NCI-H146 (cell line): ENCODE measurements at regions not wholly inside any gene's neighbourhood (a gene's known extent, or its start where the extent isn't known, plus 50 kb on each side); places are given as distances from the start of the nearest gene placed in this dataset.

Source experiments
- DNase-seq: peaks from one replicate; lab custom pipeline; 2025; lab: John Stamatoyannopoulos, UW

DNA sequence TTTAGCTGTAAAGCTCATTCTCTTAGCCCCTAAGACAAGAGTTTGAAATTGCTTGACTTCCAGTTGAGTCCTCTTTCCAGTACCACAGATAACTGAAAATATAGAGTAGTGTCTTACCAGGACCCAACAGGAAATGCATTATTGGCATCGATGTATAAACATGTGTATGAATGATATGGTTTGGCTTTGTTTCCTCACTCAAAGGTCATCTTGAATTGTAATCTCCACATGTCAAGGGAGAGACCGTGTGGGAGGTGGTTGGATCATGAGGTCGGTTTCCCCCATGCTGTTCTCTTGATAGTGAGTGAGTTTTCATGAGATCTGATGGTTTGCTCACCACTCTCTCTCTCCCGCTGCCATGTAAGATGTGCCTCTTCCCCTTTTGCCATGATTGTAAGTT, 745.0 kb downstream of the TMEM182 start:
- no peak for DNase-seq

DNA sequence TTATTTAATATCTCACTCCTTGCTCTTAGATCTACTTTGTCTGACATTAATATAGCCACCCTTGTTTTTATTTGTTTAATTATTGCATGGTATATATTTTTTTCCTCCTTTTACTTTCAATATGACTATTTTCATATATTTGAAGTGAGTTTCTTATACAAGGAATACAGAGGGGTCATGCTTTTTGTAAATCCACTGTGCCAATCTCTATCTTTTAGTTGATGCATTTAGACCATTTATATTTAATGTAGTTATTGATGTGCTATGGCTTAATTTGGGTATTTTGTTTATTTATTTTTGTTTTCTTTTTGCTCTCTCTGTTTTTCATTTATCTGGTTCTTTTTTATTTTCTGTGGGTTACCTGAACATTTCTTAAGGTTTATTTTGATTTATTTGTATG, 750.6 kb downstream of the TMEM182 start:
- DNase-seq, result no peak

DNA sequence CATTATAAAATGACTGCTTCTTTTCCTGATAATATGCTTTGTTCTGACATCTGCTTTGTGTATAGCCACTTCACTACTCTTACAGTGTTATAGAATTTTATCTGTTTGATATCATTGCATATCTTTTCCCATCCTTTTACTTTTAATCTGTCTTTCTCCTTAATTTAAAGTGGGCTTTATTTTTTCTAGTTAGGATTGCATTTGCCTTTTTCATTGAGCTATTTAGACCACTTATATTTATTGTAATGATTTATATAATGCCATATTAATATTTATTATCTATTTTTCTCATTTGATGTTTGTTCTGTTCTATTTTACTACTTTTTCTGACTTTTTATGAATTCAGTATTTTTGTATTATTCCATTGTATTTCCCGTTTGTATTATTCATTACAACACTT, 758.7 kb downstream of the TMEM182 start:
- no peak for DNase-seq

DNA sequence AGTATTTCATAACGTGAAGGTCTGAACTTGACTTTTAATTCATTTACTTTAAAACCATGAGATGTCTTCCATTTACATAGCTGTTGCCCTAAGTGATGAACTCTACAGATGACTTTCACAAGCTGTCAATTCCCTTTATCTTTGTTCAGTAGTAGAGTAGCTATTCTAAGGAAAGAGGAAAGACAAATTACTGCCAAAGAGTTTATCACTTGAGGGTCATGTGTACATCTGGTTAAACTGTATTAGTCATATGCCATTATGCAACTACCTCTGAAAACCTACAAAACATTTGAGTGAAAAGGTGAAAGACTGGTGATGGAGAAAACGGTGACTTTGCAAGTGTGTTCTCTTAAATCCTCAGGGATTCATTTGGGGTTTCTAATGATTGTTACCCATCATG, 763.9 kb downstream of the TMEM182 start:
- no peak for DNase-seq

DNA sequence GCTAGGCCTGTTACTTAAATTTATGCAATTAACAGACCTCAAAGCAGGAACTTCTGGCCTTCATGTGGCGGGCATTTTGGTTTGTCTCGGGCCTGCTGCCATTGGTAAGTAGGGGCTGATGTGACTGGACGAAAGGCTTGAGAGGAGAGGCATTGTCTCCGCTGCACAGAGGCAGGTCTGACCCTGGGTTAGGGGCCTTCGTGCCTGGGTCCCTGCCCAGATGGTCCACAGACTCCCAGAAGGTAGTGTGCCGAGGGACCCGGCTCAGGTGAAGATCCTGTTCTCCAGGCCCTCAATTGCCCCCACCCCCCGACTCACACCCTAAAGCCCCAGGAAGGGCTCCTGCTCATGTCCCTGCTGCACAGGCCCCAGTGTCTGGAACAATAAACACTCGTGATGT, 764.9 kb downstream of the TMEM182 start:
- DNase-seq, result no peak

DNA sequence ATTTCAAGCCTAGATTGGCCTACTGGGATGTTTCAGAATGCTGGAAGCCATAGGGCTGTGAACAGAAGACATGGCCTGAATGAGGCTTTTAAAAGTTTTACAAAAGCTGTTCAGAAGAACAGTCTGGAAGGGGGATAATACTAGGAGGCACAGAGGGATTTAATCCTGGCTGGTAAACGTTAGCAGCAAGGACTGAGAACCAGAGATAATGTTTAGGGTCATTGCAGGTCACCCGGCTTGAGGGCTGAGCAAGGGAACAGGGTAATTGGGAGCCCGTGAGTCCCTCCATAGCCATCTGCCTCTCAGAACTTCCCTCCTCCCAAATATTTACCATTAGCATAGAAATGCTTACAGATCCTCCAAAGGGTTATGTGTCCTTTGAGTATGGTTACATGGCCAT, 765.4 kb downstream of the TMEM182 start:
- DNase-seq, result no peak

DNA sequence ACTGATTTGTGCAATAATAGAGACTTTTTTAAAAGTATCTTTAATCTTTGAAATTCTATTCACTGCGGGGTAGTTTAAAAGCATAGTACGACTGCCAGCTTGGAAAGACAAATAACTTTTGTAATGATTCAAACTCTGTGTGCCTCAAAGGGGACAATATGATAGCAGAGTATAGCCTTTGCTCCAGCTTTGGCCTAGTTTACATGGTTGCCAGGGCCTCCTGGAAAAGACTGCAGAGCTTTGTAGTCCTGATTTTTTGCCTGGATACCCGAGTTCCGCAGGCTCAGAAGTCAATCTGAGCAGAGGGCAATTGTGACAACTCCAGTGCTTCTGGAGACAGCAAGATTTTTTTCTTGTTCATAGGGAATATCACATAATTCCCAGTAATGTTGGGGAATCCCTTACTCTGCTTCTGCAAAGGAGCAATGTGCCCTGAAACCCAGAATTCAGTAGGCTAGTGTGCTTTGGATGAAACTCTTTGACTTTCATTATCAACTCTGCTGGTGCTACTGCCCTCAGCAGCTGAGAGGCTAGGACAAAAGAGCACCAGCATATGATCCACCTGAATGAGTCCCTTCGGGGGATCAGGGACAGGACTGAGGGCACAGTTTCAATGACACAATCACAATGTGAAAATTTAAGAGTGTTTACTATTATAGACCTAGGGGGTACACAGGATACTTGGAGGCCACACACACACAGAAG, 768.1 kb downstream of the TMEM182 start:
- no peak for DNase-seq

DNA sequence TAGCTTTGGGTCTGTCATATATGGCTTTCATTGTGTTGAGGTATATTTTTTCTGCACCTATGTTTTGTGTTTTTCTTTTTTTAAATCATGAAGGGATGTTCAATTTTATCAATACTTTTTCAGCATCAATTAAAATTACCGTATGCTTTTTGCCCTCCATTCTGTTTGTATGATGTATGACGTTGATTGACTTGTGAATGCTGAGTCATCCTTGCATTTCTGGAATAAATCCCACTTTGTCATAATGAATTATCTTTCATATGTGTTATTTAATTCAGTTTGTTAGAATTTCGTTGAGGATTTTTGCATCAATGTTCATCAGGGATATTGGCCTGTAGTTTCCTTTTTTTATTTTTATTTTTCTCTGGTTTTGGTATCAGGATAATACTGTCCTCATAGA, 790.9 kb downstream of the TMEM182 start:
- no peak for DNase-seq

DNA sequence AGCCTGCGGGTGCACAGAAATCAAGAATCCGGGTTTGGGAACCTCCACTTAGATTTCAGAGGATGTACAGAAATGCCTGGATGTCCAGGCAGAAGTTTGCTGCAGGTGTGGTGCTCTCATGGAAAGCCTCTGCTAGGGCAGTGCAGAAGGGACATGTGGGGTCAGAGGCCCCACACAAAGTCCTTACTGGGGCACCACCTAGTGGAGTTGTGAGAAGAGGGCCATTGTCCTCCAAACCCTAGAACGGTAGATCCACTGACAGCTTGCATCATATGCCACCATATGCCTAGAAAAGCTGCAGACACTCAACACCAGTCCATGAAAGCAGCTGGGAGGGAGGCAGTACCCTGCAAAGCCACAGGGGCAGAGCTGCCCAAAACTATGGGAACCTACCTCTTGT, 833.0 kb downstream of the TMEM182 start:
- DNase-seq, result no peak

DNA sequence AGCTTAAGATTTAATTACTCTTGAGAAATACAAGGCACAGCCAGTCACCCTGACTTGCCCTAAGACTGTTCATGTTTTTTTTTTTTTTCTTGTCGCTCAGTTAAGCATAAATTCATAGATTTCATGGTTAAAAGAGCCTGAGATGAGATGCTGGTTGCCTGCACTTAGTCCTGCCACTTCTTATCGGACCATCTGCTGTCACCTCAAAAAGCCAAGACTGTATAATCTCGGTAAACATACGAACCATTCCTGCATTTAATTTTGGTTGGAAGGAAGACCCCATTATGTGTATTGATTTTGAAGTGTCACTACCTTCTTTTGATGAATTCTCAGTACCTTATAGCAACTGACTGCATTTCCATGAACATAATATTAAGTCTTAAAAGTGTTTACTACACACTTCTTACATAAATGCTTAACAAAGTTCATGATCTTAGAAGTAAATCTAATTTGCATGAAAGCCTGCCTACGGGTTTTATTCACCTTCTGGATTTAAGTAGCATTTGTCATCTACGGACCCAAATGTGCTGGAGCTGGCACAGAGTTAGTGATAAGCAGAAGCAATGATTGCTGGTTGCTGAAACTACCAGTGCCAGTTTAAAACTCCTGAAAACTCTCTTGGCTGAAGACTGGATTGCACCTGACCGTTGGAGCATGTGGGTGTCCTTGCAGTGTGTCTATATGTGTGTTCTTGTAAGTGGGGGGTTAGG, 843.4 kb downstream of the TMEM182 start:
- no peak for DNase-seq

DNA sequence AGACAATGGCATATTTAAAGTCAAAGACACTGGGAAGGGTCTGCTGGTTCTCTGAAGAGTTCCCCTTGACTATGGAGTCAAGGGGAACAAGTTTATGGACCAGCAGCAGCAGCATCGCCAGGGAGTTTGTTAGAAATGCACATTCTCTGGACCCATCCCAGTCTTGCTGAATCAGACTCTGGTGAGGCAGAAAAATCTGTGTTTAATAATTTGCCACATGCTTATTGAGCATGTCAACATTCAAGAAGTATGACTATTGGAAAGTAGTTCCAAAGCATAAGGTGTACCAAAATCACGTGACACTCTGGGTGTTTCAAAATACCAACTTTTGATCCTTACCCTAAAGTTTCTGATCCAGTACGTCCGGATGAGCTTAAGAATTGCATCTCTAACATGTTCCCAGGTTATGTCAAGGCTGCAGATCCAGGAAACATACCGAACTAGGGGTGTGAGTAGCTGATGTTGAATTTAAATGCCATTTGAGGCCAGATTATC, 853.8 kb downstream of the TMEM182 start:
- no peak for DNase-seq

DNA sequence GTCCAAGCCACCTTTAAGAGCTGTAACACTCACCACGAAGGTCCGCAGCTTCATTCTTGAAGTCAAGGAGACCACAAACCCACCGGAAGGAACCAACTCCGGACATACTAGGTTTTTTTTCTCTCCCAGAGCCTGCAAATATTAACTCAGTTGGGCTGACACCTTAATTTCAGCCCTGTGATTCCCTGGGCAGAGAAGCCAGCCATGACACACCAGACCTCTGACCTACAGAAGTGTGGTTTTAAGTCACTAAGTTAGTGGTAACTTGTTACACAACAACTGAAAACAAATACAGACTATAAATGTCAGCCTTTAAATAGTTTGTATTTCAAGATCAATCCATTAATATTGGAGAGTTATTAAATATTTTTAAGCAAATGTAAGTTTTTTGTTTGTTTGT, 855.1 kb downstream of the TMEM182 start:
- no peak for DNase-seq

DNA sequence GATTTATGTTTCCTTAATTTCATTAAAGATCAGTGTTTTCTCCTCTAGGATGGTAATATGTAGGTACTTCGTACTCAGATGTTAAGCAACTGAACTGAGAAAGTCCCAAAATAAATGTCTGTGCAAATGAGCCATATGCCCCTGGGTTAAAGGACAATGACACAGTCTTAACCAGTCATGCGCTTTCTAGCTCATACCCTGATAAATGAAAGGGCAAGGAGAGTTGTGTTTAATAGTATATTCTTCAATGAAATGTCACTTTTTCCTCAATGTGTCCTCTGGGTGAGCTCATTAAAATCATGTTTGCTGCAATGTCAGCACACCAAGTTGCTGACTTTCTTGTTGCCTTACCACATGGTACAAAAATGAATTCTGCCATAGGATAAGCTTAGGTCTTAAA, 856.3 kb downstream of the TMEM182 start:
- no peak for DNase-seq

DNA sequence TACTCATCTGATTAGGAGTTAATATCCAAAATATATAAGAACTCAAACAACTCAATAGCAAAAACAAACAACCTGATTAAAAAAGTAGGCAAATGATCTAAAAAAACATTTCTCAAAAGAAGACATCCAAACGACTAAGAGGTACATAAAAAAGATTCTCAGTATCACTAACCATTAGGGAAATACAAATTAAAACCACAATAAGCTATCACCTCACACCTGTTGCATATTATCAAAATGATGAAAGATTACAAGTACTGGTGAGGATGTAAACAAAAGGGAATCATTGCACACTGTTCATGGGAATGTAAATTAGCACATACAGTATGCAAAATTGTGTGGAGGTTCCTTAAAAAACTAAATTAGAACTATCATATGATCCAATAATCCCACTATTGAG, 865.5 kb downstream of the TMEM182 start:
- no peak for DNase-seq

DNA sequence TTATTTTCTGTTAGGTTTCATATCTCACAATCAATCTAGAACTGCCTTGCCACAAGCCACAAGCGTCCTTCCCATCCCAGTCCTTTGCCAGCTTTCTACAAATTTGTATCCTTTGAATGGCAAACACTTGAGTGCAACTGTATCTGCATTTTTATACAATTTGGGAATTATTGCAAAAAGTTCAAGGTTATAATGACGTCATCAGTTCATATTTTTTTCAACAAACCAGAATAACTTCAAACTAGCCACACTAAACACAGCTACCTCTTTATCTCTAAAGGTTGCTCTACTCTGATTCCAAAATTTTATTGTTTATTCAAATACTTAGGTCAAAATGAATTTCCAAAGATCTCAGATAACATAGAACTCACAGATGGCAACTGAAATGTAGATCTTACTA, 877.1 kb downstream of the TMEM182 start:
- no peak for DNase-seq

DNA sequence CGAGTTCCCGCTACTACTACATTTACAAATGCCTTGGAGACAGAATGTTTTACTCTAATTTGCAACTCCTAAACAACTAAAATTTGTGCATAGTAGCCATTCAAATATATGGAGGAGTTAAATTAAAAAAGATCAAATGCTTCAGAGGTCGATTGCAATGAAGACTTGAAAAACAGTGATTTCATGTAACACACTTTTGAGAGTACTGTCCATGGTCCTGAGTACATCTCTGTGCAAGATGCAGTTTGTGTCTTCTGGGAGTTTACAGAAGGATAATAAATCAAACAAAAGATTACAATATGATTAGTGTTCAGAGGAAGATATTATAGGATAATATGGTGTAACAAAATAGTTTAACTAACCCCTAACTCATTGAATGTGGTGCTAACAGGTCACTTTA, 894.7 kb downstream of the TMEM182 start:
- DNase-seq, result no peak

DNA sequence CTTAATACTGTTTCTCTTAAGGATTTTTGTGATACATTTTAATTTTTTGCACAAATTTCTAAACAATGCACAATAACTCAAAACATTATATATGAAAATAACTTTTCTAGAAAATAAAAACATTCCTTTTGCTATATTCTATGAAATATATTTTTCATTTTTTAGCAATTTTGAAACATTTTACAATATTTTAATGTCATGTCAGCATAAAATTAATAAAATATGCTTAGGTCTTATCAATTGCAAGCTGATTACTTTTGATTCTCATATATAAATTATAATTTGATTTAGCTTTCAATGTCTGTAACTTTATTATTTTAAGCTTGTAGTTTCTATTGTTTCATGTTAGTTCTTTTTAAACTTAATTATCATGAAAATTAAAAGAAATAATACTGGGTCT, 898.7 kb downstream of the TMEM182 start:
- DNase-seq, result no peak

DNA sequence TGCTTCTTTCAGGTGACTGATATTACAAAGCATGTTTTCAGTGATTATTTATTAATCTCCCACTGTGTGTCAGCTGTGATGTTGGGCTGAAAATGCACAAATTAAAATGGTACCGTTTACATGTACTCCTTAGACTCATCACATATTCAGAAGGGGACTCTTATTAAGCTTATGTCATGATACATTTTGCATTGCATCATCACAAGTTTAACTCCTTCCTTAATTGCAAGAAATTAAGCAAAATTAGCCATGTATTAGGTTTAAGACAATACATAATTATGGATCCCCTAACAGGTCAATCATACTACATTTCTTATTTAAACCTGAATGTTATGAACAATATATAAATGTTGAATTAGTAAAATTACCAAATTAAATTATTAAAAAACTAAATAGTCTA, 899.1 kb downstream of the TMEM182 start:
- DNase-seq, result no peak

DNA sequence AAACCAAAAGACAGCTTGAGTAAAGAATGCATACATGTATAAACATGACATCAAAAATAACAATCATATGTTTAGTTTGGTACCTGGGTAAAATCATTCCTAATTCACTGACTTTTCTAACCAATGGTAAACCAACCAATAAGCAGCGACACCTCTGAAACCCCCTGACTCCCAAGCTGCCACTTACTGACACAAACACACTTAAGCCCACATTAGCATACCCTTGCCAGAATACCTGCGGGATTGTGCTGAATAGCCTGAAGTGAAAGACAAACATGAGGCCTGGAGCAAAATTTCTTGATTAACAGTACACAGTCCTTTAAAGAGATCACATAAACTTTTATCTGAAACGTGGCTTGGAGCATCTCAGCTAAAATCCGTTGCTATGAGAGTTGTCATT, 902.9 kb downstream of the TMEM182 start:
- no peak for DNase-seq

DNA sequence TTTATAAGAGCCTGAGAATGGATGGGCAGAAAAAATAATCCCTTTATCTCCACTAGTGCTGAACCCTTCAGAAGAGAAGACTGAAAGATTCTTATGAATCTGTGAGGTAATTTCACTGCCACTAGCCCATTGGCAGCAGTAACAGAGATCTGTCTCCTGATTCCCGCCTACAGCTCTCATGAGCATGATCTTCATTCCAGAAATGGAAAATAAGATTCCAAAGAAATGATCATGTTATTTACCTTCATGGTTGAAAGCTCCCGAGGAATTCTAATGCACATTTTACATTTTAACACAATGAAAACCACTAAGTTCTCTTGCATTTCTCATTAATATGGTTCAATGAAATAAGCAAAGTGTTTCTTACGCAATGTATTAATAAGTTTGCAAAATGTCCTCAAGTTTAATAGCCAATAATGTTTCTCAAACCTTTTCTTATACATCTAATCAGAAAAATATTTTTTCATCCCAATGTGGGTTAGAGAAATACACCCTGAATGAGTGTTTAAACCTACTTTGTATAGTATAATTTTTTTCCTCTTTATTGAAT, 905.6 kb downstream of the TMEM182 start:
- no peak for DNase-seq

DNA sequence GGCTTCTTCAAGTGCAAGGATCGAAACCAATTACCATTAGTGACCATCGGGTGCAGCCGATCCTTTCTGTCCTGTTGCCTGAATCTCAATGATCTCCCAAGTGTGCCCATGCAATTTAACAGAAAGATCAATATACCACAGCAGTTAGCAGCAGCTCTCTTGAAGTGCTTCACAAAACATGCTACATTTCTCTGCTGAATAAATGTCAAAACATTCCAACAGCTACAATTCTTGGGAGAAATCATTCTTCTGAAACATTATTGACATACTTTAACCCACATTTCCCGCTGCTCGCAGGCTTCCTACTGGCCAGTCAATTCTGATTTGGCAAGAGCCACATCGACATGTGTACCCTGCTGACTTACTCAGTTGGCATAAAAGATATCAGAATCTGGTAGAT, 907.7 kb downstream of the TMEM182 start:
- no peak for DNase-seq
